Gastrocnemius medialis (tissue), 4 donors: ENCODE measurements at regions not wholly inside any gene's neighbourhood (a gene's known extent, or its start where the extent isn't known, plus 50 kb on each side); places are given as distances from the start of the nearest gene placed in this dataset.

Source experiments
- POLR2A ChIP-seq, 2 donors: fragments of 450-650 bp; IDR thresholded peaks; one replicate each; pipeline ENCODE4 v1.6.1; 2017; ENCODE audit warnings: antibody characterized with exemption in 2 of 2, mild to moderate bottlenecking in 2 of 2, moderate library complexity in 2 of 2
- TF ChIP-seq, protein P1 (sequence below), 5 experiments: fragments of 450-650 bp in 3 of 5; fragments of 200-600 bp in 2 of 5; sonication (generic) in 2 of 5; IDR thresholded peaks in 4 of 5; conservative IDR thresholded peaks in 1 of 5; 1 replicate in 4 of 5; 2 replicates in 1 of 5; pipeline ENCODE4 v1.5.1; 2016 to 2019; ENCODE audit warnings: antibody characterized with exemption in 5 of 5, mild to moderate bottlenecking in 3 of 5, moderate library complexity in 3 of 5

GRCh38 chr17:71057448-71057847 is 888.1 kb downstream of the KCNJ2 start:
- TF ChIP-seq POLR2A (IDR thresholded peaks at IDR 0.05): no peak
- TF ChIP-seq, protein P1, sequence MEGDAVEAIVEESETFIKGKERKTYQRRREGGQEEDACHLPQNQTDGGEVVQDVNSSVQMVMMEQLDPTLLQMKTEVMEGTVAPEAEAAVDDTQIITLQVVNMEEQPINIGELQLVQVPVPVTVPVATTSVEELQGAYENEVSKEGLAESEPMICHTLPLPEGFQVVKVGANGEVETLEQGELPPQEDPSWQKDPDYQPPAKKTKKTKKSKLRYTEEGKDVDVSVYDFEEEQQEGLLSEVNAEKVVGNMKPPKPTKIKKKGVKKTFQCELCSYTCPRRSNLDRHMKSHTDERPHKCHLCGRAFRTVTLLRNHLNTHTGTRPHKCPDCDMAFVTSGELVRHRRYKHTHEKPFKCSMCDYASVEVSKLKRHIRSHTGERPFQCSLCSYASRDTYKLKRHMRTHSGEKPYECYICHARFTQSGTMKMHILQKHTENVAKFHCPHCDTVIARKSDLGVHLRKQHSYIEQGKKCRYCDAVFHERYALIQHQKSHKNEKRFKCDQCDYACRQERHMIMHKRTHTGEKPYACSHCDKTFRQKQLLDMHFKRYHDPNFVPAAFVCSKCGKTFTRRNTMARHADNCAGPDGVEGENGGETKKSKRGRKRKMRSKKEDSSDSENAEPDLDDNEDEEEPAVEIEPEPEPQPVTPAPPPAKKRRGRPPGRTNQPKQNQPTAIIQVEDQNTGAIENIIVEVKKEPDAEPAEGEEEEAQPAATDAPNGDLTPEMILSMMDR (IDR thresholded peaks at IDR 0.05 in 4 of 5, conservative IDR thresholded peaks at IDR 0.05 in 1 of 5): no peak
